C4-2B (cell line): ENCODE measurements at regions not wholly inside any gene's neighbourhood (a gene's known extent, or its start where the extent isn't known, plus 50 kb on each side); places are given as distances from the start of the nearest gene placed in this dataset.

Experiments
- H3K27ac ChIP-seq: fragments of 450-650 bp; 2 replicates; pipeline ENCODE4 v1.5.1; 2017
- ZFX ChIP-seq: fragments of 450-650 bp; IDR thresholded peaks from 2 replicates; pipeline ENCODE4 v1.6.1; 2017
- TF ChIP-seq, protein P1 (sequence below): fragments of 450-650 bp; conservative IDR thresholded peaks from 2 replicates; pipeline ENCODE4 v1.5.1; 2017; ENCODE audit warnings: mild to moderate bottlenecking

DNA sequence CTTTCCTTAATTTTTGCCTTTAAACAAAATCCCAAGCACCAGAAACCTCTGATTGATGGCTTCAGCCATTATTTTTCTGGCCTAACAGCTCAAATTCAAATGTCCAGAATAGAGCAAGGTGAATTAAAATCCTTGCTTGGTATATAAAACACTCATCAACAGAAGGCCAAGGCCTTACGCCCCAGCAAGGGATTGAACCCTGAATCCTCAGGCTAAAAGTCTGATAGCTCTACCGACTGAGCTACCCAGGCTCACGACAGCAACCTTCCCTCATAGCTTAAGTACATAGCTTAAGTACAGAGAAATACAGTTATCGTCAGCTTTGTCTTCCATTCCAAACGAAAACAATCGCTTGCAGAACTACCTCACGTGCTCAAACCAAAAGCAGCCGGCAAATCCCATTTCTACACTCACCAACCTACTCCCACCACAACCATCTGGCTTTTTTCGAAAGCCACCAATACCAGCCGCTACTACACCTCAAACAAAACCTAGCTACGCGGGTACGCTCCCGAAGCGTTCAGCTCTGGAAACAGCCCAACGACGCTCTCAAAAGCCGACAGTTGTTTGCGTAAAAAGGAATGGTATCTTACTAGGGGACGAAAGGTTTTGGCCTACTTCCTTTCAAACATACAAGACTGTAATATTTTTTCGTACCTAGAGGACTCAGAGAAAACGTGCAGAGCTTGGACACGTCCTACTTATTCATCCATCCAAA lies 167.5 kb downstream of the GPX5 start:
- no peak for TF ChIP-seq ZFX
- TF ChIP-seq, protein P1, sequence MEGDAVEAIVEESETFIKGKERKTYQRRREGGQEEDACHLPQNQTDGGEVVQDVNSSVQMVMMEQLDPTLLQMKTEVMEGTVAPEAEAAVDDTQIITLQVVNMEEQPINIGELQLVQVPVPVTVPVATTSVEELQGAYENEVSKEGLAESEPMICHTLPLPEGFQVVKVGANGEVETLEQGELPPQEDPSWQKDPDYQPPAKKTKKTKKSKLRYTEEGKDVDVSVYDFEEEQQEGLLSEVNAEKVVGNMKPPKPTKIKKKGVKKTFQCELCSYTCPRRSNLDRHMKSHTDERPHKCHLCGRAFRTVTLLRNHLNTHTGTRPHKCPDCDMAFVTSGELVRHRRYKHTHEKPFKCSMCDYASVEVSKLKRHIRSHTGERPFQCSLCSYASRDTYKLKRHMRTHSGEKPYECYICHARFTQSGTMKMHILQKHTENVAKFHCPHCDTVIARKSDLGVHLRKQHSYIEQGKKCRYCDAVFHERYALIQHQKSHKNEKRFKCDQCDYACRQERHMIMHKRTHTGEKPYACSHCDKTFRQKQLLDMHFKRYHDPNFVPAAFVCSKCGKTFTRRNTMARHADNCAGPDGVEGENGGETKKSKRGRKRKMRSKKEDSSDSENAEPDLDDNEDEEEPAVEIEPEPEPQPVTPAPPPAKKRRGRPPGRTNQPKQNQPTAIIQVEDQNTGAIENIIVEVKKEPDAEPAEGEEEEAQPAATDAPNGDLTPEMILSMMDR, result no peak
- peak overlapping the region; percentile 30; the same call in 1 of the 2 replicates for H3K27ac ChIP-seq

DNA sequence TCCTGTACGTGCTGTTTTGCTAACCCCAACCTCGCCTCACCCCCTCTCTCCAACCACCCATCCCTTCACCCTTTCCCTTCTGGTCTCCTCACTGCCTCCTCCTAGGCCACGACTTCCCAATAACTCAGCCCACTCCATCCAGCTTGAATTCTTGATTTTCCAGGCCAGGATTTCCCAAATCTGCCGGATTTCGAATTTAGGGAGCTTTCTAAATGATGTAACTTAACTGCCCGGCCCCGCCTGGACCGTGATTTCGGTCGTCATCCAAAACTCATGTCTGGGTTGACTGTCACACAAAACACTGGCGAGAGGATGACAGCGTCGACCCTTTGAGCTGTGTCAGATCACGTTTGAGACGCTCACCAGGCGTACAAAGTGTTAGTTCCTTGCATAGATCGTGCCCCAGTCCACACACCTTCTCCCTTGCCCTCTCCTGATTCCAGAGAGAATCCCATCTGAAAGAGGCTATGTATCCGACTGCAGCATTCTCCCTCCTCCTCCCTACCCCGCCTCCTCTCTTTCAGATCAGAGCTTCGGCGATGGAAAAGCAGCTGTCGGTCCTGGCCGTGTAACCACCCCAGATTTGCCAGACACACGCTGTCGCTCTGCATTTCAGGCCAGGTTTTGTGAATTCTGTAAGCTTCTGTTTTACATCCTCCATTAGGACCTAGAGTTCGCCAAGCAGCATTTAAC lies 168.2 kb downstream of the GPX5 start:
- no peak overlapping the region for H3K27ac ChIP-seq
- no peak for TF ChIP-seq ZFX
- TF ChIP-seq, protein P1, result no peak

GRCh38 chr6:28695715-28696114 lies 170.0 kb downstream of the GPX5 start:
- TF ChIP-seq, protein P1, result no peak
- TF ChIP-seq ZFX, result no peak
- H3K27ac ChIP-seq, result no peak overlapping the region

GRCh38 chr6:28696167-28696566 lies 170.5 kb downstream of the GPX5 start:
- no peak overlapping the region for H3K27ac ChIP-seq
- TF ChIP-seq ZFX, result no peak
- TF ChIP-seq, protein P1, result no peak

DNA sequence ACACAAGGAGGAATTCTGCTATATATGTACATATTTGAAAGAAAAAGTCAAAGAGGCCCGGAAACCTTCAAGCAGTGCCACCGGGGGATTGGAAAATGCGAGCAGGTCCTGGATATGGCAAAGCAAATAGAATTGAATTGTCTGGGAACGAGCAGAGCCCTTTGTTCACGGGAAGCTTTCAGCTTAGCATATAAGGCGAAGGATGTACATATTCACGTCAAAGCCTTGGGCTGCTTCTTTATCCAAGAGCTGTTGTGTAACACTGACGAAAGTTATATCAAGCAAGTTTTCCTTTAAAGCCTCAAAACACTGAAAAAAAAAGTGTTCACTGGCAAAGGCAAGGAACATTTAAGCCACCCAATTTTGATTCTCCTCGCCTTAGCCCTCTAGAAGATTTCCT lies 171.0 kb downstream of the GPX5 start:
- TF ChIP-seq ZFX, result no peak
- TF ChIP-seq, protein P1, result no peak

GRCh38 chr6:28707387-28708282 lies 182.0 kb downstream of the GPX5 start:
- no peak overlapping the region for H3K27ac ChIP-seq
- TF ChIP-seq, protein P1, result no peak
- TF ChIP-seq ZFX, result no peak

More for the DNA sequence above, 171.0 kb downstream of the GPX5 start:
- no peak overlapping the region for H3K27ac ChIP-seq
